ENCODE measurements at regions not wholly inside any gene's neighbourhood (a gene's known extent, or its start where the extent isn't known, plus 50 kb on each side); places are given as distances from the start of the nearest gene placed in this dataset.

DNA sequence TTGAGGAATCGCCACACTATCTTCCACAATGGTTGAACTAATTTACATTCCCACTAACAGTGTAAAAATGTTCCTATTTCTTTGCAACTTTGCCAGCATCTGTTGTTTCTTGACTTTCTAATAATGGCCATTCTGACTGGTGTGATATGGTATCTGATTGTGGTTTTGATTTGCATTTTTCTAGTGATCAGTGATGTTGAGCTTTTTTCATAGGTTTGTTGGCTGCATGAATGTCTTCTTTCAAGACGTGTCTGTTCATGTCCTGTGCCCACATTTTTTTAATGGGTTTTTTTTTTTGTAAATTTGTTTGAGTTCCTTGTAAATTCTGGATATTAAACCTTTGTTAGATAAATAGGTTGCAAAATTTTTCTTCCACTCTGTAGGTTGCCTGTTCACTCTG, 615.9 kb downstream of the SEMA5A start:
- ChIA-PET POLR2A (interaction anchor here (1.1 kb wide), 1 partner anchor 23 kb away, joined by 3 read pairs; no protein-coding TSS in a partner anchor), CTCF (ENCODE audit: unreplicated experiment) (no interaction called here)
- Histone ChIP-seq H3K9me2 (ENCODE audit: insufficient read depth, low read length) (no peaks in the 10 kb centered on the region), H3K4me2 (ENCODE audit: low read length) (no peak overlapping the region), H2AFZ (ENCODE audit: low read length) (no peak overlapping the region), H3K4me1 (ENCODE audit: insufficient read depth, low read length, poor library complexity, severe bottlenecking) (no peaks in the 10 kb centered on the region), H3K36me3 (ENCODE audit: insufficient read depth, low read length) (no peaks in the 10 kb centered on the region), H4K20me1 (ENCODE audit: insufficient read depth, low read length) (no peaks in the 10 kb centered on the region), H3K4me3 (ENCODE audit: low read depth, low read length, poor library complexity, severe bottlenecking) (no peak overlapping the region), H3K27ac (ENCODE audit: low read depth, low read length, poor library complexity, severe bottlenecking) (no peak overlapping the region), H3K9me3 (ENCODE audit: low read length) (no peaks in the 10 kb centered on the region), H3K79me2 (ENCODE audit: insufficient read depth, low read depth, low read length) (no peaks in the 10 kb centered on the region)
- intact Hi-C loops (cut with micrococcal nuclease; ENCODE audit: unreplicated experiment), result no loop called here
- DNase-seq (ENCODE audit: low spot score), result no peak
- TF ChIP-seq, protein P1, sequence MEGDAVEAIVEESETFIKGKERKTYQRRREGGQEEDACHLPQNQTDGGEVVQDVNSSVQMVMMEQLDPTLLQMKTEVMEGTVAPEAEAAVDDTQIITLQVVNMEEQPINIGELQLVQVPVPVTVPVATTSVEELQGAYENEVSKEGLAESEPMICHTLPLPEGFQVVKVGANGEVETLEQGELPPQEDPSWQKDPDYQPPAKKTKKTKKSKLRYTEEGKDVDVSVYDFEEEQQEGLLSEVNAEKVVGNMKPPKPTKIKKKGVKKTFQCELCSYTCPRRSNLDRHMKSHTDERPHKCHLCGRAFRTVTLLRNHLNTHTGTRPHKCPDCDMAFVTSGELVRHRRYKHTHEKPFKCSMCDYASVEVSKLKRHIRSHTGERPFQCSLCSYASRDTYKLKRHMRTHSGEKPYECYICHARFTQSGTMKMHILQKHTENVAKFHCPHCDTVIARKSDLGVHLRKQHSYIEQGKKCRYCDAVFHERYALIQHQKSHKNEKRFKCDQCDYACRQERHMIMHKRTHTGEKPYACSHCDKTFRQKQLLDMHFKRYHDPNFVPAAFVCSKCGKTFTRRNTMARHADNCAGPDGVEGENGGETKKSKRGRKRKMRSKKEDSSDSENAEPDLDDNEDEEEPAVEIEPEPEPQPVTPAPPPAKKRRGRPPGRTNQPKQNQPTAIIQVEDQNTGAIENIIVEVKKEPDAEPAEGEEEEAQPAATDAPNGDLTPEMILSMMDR (conservative IDR thresholded peaks at IDR 0.05; ENCODE audit: low read length), result no peak
- TF ChIP-seq EZH2phosphoT487 (IDR thresholded peaks at IDR 0.05; ENCODE audit: borderline replicate concordance, low read depth, low read length), result no peak
- BruUV-seq (replicated peaks), result no TSS peak

DNA sequence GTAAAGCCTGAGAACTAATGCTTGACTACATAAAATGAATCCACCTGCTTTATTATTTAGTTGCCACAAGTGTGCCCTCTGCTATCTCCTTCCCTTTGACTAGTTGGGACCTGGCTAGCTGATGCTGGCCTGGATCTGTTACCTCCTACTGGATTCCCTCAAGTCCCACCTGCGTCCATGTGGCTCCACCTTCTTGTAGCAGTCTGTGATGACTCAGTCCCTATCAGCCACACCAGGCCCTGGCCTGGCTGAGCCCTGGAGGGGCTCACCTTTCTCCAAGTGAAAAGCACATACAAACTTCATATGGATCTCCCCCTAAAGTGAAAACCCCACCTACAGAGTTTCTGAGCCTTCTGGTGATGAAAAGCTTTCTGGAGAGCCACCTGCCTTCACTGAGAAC, 611.4 kb downstream of the SEMA5A start:
- CTCF ChIA-PET (ENCODE audit: unreplicated experiment), result no interaction called here
- intact Hi-C loops (cut with micrococcal nuclease; ENCODE audit: unreplicated experiment), result no loop called here
- TF ChIP-seq, protein P1 (conservative IDR thresholded peaks at IDR 0.05; ENCODE audit: low read length), result no peak
- no peak for TF ChIP-seq EZH2phosphoT487 (IDR thresholded peaks at IDR 0.05; ENCODE audit: borderline replicate concordance, low read depth, low read length)

DNA sequence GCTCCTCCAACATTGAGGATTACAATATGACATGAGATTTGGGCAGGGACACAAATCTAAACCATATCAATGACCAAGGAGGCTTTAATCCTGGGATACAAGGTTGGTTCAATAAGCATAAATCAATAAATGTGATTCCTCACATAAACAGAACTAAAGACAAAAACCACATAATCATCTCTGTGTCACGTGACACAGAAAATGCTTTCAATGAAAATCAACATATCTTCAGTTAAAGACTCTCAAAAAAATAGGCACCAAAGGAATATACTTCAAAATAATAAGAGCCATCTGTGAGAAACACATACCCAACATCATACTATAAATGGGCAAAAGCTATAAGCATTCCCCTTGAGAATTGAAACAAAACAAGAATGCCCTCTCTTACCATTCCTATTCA, 604.9 kb downstream of the SEMA5A start:
- intact Hi-C loops (cut with micrococcal nuclease; ENCODE audit: unreplicated experiment), result no loop called here
- H3K79me2 ChIP-seq (ENCODE audit: insufficient read depth, low read depth, low read length), result no peaks in the 10 kb centered on the region
- no peaks in the 10 kb centered on the region; the same call in 1 of the 2 replicates for H3K9me3 ChIP-seq (ENCODE audit: low read length)
- no peak for TF ChIP-seq EZH2phosphoT487 (IDR thresholded peaks at IDR 0.05; ENCODE audit: borderline replicate concordance, low read depth, low read length)
- TF ChIP-seq, protein P1 (conservative IDR thresholded peaks at IDR 0.05; ENCODE audit: low read length), result no peak
- no peak for DNase-seq (ENCODE audit: low spot score)
- ChIA-PET CTCF (ENCODE audit: unreplicated experiment) (no interaction called here), POLR2A (no interaction called here)
- no peak overlapping the region for H2AFZ ChIP-seq (ENCODE audit: low read length)
- H3K9me2 ChIP-seq (ENCODE audit: insufficient read depth, low read length), result no peaks in the 10 kb centered on the region
- H3K4me1 ChIP-seq (ENCODE audit: insufficient read depth, low read length, poor library complexity, severe bottlenecking), result no peaks in the 10 kb centered on the region
- H3K4me2 ChIP-seq (ENCODE audit: low read length), result no peak overlapping the region
- no peak overlapping the region for H3K4me3 ChIP-seq (ENCODE audit: low read depth, low read length, poor library complexity, severe bottlenecking)
- no peak overlapping the region for H3K27ac ChIP-seq (ENCODE audit: low read depth, low read length, poor library complexity, severe bottlenecking)
- no TSS peak for BruUV-seq (replicated peaks)
- H3K36me3 ChIP-seq (ENCODE audit: insufficient read depth, low read length), result no peaks in the 10 kb centered on the region
- no peaks in the 10 kb centered on the region for H4K20me1 ChIP-seq (ENCODE audit: insufficient read depth, low read length)

More for the DNA sequence above, 611.4 kb downstream of the SEMA5A start:
- Histone ChIP-seq H3K36me3 (ENCODE audit: insufficient read depth, low read length) (no peaks in the 10 kb centered on the region), H3K27ac (ENCODE audit: low read depth, low read length, poor library complexity, severe bottlenecking) (no peak overlapping the region), H3K9me2 (ENCODE audit: insufficient read depth, low read length) (no peaks in the 10 kb centered on the region), H3K4me3 (ENCODE audit: low read depth, low read length, poor library complexity, severe bottlenecking) (no peak overlapping the region), H4K20me1 (ENCODE audit: insufficient read depth, low read length) (no peaks in the 10 kb centered on the region), H3K4me1 (ENCODE audit: insufficient read depth, low read length, poor library complexity, severe bottlenecking) (no peaks in the 10 kb centered on the region), H2AFZ (ENCODE audit: low read length) (no peak overlapping the region), H3K4me2 (ENCODE audit: low read length) (no peak overlapping the region), H3K9me3 (ENCODE audit: low read length) (no peaks in the 10 kb centered on the region), H3K79me2 (ENCODE audit: insufficient read depth, low read depth, low read length) (no peaks in the 10 kb centered on the region)
- no peak for DNase-seq (ENCODE audit: low spot score)
- POLR2A ChIA-PET, result no interaction called here
- BruUV-seq (replicated peaks), result no TSS peak
